HepG2 (cell line): ENCODE measurements at regions not wholly inside any gene's neighbourhood (a gene's known extent, or its start where the extent isn't known, plus 50 kb on each side); places are given as distances from the start of the nearest gene placed in this dataset.

Experiments used
- ARID2 ChIP-seq: sonication (generic); formaldehyde crosslinking; IDR thresholded peaks from 2 replicates; pipeline ENCODE4 v1.8.1; 2022; ENCODE audit warnings: mild to moderate bottlenecking, missing genetic modification reagents, borderline replicate concordance
- ASH2L ChIP-seq: fragments of 300-600, 200-600 bp; sonication (generic); IDR thresholded peaks from 2 replicates; pipeline ENCODE4 v1.7.0; 2017; ENCODE audit warnings: low read depth, mild to moderate bottlenecking, moderate library complexity, mixed read lengths, low read length; ENCODE audit not compliant: insufficient read length
- CREB3 ChIP-seq: sonication (generic); formaldehyde crosslinking; IDR thresholded peaks from 2 replicates; pipeline ENCODE4 v1.5.0; 2020; ENCODE audit warnings: missing genetic modification reagents
- ELF1 ChIP-seq: sonication (generic); formaldehyde crosslinking; IDR thresholded peaks from 2 replicates; pipeline ENCODE4 v1.4.0; 2020; ENCODE audit warnings: missing genetic modification reagents
- FOXJ3 ChIP-seq: sonication (generic); formaldehyde crosslinking; IDR thresholded peaks from 2 replicates; pipeline ENCODE4 v1.4.0; 2020; ENCODE audit warnings: missing genetic modification reagents, mild to moderate bottlenecking, borderline replicate concordance
- MIER3 ChIP-seq: IDR thresholded peaks from 2 replicates; pipeline ENCODE4 v1.6.1; 2016; ENCODE audit warnings: missing compliant biosample characterization, borderline replicate concordance
- PHF5A ChIP-seq: IDR thresholded peaks from one replicate; pipeline ENCODE4 v1.6.1; 2018; ENCODE audit warnings: low read depth, missing genetic modification reagents; ENCODE audit not compliant: unreplicated experiment
- RELA ChIP-seq: sonication (generic); formaldehyde crosslinking; IDR thresholded peaks from 2 replicates; pipeline ENCODE4 v1.4.0; 2020; ENCODE audit warnings: missing genetic modification reagents
- TBL1XR1 ChIP-seq: fragments of 150-350 bp; IDR thresholded peaks from 2 replicates; pipeline ENCODE4 v1.6.1; 2014; ENCODE audit warnings: borderline replicate concordance, low read length; ENCODE audit not compliant: partially characterized antibody
- TOE1 ChIP-seq: sonication (generic); formaldehyde crosslinking; IDR thresholded peaks from 2 replicates; pipeline ENCODE4 v1.4.0; 2020; ENCODE audit warnings: mild to moderate bottlenecking, missing genetic modification reagents
- U2AF2 ChIP-seq: fragments of 200-400 bp; formaldehyde crosslinking; IDR thresholded peaks from 2 replicates; pipeline ENCODE4 v1.6.1; 2017; ENCODE audit warnings: low read depth, mild to moderate bottlenecking, low read length
- WIZ ChIP-seq: sonication (generic); formaldehyde crosslinking; IDR thresholded peaks from 2 replicates; pipeline ENCODE4 v1.5.1; 2020; ENCODE audit warnings: mild to moderate bottlenecking, missing genetic modification reagents
- ZBTB20 ChIP-seq: sonication (generic); formaldehyde crosslinking; IDR thresholded peaks from 2 replicates; pipeline ENCODE4 v1.8.1; 2023; ENCODE audit warnings: missing genetic modification reagents, low read depth, mild to moderate bottlenecking, borderline replicate concordance
- ZFYVE20 ChIP-seq: sonication (generic); formaldehyde crosslinking; IDR thresholded peaks from 2 replicates; pipeline ENCODE4 v1.8.0; 2023; ENCODE audit warnings: low read depth, mild to moderate bottlenecking, moderate library complexity, missing genetic modification reagents, borderline replicate concordance
- ZMAT5 ChIP-seq: sonication (generic); formaldehyde crosslinking; IDR thresholded peaks from 2 replicates; pipeline ENCODE4 v1.5.0; 2020; ENCODE audit warnings: mild to moderate bottlenecking, low read depth, missing genetic modification reagents, borderline replicate concordance
- ZNF12 ChIP-seq: sonication (generic); formaldehyde crosslinking; IDR thresholded peaks from 2 replicates; pipeline ENCODE4 v1.5.0; 2020; ENCODE audit warnings: missing genetic modification reagents
- ZNF292 ChIP-seq: sonication (generic); formaldehyde crosslinking; IDR thresholded peaks from 2 replicates; pipeline ENCODE4 v1.8.1; 2022; ENCODE audit warnings: mild to moderate bottlenecking, low read depth, missing genetic modification reagents, borderline replicate concordance
- ZNF383 ChIP-seq: sonication (generic); formaldehyde crosslinking; IDR thresholded peaks from 2 replicates; pipeline ENCODE4 v1.4.0; 2020; ENCODE audit warnings: missing genetic modification reagents, mild to moderate bottlenecking, borderline replicate concordance
- ZNF430 ChIP-seq: sonication (generic); formaldehyde crosslinking; IDR thresholded peaks from 2 replicates; pipeline ENCODE4 v1.9.0; 2021; ENCODE audit warnings: mild to moderate bottlenecking, missing genetic modification reagents
- ZNF460 ChIP-seq: sonication (generic); formaldehyde crosslinking; IDR thresholded peaks from 2 replicates; pipeline ENCODE4 v1.5.1; 2020; ENCODE audit warnings: missing genetic modification reagents, mild to moderate bottlenecking, borderline replicate concordance
- ZNF644 ChIP-seq: IDR thresholded peaks from 2 replicates; pipeline ENCODE4 v1.6.1; 2016; ENCODE audit warnings: low read depth
- TF ChIP-seq, protein P1 (sequence below): sonication (generic); formaldehyde crosslinking; IDR thresholded peaks from 2 replicates; pipeline ENCODE4 v1.4.0; 2020; ENCODE audit warnings: missing genetic modification reagents, borderline replicate concordance
- TF ChIP-seq, protein P2 (sequence below): IDR thresholded peaks from 2 replicates; pipeline ENCODE4 v1.6.1; 2016; ENCODE audit warnings: low read depth, borderline replicate concordance

GRCh38 chr10:25080880-25081581 lies 64.6 kb downstream of the THNSL1 start (continued):
- no peak for TF ChIP-seq PHF5A (CRISPR knock-in tag)
- TF ChIP-seq ZNF12 (CRISPR knock-in tag), result no peak
- TF ChIP-seq ZBTB20 (CRISPR knock-in tag), result no peak
- no peak for TF ChIP-seq ARID2
- TF ChIP-seq TBL1XR1, result no peak
- peak; percentile 24 for TF ChIP-seq ASH2L
- TF ChIP-seq TOE1 (CRISPR knock-in tag), result no peak
- no peak for TF ChIP-seq CREB3
- no peak for TF ChIP-seq WIZ (CRISPR knock-in tag)
- no peak for TF ChIP-seq ZNF430 (CRISPR knock-in tag)
- TF ChIP-seq MIER3 (CRISPR knock-in tag), result no peak; the same call in 1 of the 2 replicates
- TF ChIP-seq ZNF383 (CRISPR knock-in tag), result no peak
- TF ChIP-seq, protein P1, sequence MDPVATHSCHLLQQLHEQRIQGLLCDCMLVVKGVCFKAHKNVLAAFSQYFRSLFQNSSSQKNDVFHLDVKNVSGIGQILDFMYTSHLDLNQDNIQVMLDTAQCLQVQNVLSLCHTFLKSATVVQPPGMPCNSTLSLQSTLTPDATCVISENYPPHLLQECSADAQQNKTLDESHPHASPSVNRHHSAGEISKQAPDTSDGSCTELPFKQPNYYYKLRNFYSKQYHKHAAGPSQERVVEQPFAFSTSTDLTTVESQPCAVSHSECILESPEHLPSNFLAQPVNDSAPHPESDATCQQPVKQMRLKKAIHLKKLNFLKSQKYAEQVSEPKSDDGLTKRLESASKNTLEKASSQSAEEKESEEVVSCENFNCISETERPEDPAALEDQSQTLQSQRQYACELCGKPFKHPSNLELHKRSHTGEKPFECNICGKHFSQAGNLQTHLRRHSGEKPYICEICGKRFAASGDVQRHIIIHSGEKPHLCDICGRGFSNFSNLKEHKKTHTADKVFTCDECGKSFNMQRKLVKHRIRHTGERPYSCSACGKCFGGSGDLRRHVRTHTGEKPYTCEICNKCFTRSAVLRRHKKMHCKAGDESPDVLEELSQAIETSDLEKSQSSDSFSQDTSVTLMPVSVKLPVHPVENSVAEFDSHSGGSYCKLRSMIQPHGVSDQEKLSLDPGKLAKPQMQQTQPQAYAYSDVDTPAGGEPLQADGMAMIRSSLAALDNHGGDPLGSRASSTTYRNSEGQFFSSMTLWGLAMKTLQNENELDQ (CRISPR knock-in tag), result no peak
- no peak for TF ChIP-seq ZNF460 (CRISPR knock-in tag)
- TF ChIP-seq RELA (CRISPR knock-in tag), result no peak
- 0 out of 2 replicates have a peak, but pooled peaks have one; percentile 28 for TF ChIP-seq ZNF292
- TF ChIP-seq, protein P2, sequence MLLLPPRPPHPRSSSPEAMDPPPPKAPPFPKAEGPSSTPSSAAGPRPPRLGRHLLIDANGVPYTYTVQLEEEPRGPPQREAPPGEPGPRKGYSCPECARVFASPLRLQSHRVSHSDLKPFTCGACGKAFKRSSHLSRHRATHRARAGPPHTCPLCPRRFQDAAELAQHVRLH (CRISPR knock-in tag), result 0 out of 2 replicates have a peak, but pooled peaks have one; percentile 57
- no peak for TF ChIP-seq ZMAT5 (CRISPR knock-in tag)
- no peak for TF ChIP-seq ELF1 (CRISPR knock-in tag)
- TF ChIP-seq U2AF2, result no peak
- TF ChIP-seq ZFYVE20 (CRISPR knock-in tag), result no peak
- TF ChIP-seq ZNF644 (CRISPR knock-in tag), result no peak
- TF ChIP-seq FOXJ3 (CRISPR knock-in tag), result peak; percentile 38; the same call in 1 of the 2 replicates
